ENCODE measurements at regions not wholly inside any gene's neighbourhood (a gene's known extent, or its start where the extent isn't known, plus 50 kb on each side); places are given as distances from the start of the nearest gene placed in this dataset.

DNA sequence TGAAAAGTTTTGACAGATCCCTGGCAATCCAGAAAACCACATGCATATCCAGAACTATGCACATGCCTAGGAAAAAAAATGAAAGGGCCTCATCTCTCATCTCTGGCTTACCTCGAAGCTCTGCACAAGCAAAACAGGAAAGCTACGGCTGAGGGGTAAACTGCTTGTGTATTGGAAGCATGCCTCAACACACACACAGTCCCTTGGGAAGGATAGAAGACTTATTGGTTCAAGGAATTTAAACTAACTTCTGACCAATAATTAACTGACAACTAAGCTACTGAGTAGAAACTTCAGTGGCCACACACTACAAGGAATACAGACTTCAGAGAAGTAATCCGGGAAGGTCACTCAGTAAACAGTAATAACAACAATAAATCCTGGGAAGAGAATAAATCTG is 59.9 kb upstream of the POMGNT2 start:
- TF ChIP-seq, protein P1, sequence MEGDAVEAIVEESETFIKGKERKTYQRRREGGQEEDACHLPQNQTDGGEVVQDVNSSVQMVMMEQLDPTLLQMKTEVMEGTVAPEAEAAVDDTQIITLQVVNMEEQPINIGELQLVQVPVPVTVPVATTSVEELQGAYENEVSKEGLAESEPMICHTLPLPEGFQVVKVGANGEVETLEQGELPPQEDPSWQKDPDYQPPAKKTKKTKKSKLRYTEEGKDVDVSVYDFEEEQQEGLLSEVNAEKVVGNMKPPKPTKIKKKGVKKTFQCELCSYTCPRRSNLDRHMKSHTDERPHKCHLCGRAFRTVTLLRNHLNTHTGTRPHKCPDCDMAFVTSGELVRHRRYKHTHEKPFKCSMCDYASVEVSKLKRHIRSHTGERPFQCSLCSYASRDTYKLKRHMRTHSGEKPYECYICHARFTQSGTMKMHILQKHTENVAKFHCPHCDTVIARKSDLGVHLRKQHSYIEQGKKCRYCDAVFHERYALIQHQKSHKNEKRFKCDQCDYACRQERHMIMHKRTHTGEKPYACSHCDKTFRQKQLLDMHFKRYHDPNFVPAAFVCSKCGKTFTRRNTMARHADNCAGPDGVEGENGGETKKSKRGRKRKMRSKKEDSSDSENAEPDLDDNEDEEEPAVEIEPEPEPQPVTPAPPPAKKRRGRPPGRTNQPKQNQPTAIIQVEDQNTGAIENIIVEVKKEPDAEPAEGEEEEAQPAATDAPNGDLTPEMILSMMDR (IDR thresholded peaks at IDR 0.05; ENCODE audit: borderline replicate concordance, extremely low read depth, low read length, poor library complexity, severe bottlenecking), result no peak
- TF ChIP-seq EZH2 (IDR thresholded peaks at IDR 0.05; ENCODE audit: borderline replicate concordance, low read depth, low read length, severe bottlenecking), result no peak
